ENCODE measurements at regions not wholly inside any gene's neighbourhood (a gene's known extent, or its start where the extent isn't known, plus 50 kb on each side); places are given as distances from the start of the nearest gene placed in this dataset.
"Not testable (repeated sequence)": the region's sequence is repeated elsewhere in the genome, so short reads cannot be mapped to it uniquely, and the experiment has no call there.

GRCh38 chr5:12586406-12586805, 682.2 kb upstream of the CTNND2 start:
- no peak overlapping the region for H3K27ac ChIP-seq
- TF ChIP-seq POLR2A (IDR thresholded peaks at IDR 0.05): no peak
- no peak for TF ChIP-seq EP300 (IDR thresholded peaks at IDR 0.05)
- no peak for TF ChIP-seq POLR2AphosphoS5 (IDR thresholded peaks at IDR 0.05)
- TF ChIP-seq CTCF (IDR thresholded peaks at IDR 0.05): no peak

GRCh38 chr5:12578803-12579202, 674.6 kb upstream of the CTNND2 start:
- DNase-seq (ENCODE audit: low spot score in 2 of 2); H3K4me1 ChIP-seq; H3K9me3 ChIP-seq; H3K36me3 ChIP-seq; H3K27me3 ChIP-seq; H3K4me3 ChIP-seq; H3K27ac ChIP-seq: not testable (repeated sequence)
- WGBS: 85% methylated on average over 13 of the region's 13 CpGs

More at GRCh38 chr5:12586406-12586805, 682.2 kb upstream of the CTNND2 start:
- Histone ChIP-seq H3K36me3 (no peaks in the 10 kb centered on the region), H3K9me3 (no peaks in the 10 kb centered on the region), H3K4me3 (no peak overlapping the region), H3K27me3 (no peaks in the 10 kb centered on the region), H3K4me1 (no peaks in the 10 kb centered on the region)
- DNase-seq (ENCODE audit: low spot score in 2 of 2): no peak

GRCh38 chr5:12576953-12577352, 672.7 kb upstream of the CTNND2 start:
- not testable (repeated sequence) for H3K4me1 ChIP-seq; H3K27me3 ChIP-seq; H3K27ac ChIP-seq; DNase-seq (ENCODE audit: low spot score in 2 of 2); H3K36me3 ChIP-seq; H3K9me3 ChIP-seq; H3K4me3 ChIP-seq
- WGBS: 95% methylated on average over 1 of the region's 1 CpG

- not testable (repeated sequence) for H3K9me3 ChIP-seq; DNase-seq (ENCODE audit: low spot score in 2 of 2); H3K27me3 ChIP-seq; H3K4me1 ChIP-seq; H3K27ac ChIP-seq; H3K4me3 ChIP-seq; H3K36me3 ChIP-seq
- WGBS: 93% methylated on average over 19 of the region's 56 CpGs
Observed at GRCh38 chr5:12574298-12575093, 670.2 kb upstream of the CTNND2 start.

GRCh38 chr5:12573916-12574297, 669.7 kb upstream of the CTNND2 start:
- 97% methylated on average over 16 of the region's 30 CpGs for WGBS
- H3K4me1 ChIP-seq; H3K4me3 ChIP-seq; H3K27me3 ChIP-seq; DNase-seq (ENCODE audit: low spot score in 2 of 2); H3K36me3 ChIP-seq; H3K27ac ChIP-seq; H3K9me3 ChIP-seq: not testable (repeated sequence)

- no peak for DNase-seq (ENCODE audit: low spot score in 2 of 2)
- H3K4me1 ChIP-seq: no peaks in the 10 kb centered on the region
- WGBS: 48% methylated on average over 1 of the region's 1 CpG
- no peak overlapping the region for H3K4me3 ChIP-seq
- H3K27me3 ChIP-seq: no peaks in the 10 kb centered on the region
- no peaks in the 10 kb centered on the region for H3K36me3 ChIP-seq
- H3K27ac ChIP-seq: no peak overlapping the region
- no peak for TF ChIP-seq POLR2AphosphoS5 (IDR thresholded peaks at IDR 0.05)
- TF ChIP-seq POLR2A (IDR thresholded peaks at IDR 0.05): no peak
- TF ChIP-seq CTCF (IDR thresholded peaks at IDR 0.05): no peak
- TF ChIP-seq EP300 (IDR thresholded peaks at IDR 0.05): no peak
- no peaks in the 10 kb centered on the region for H3K9me3 ChIP-seq
Observed at GRCh38 chr5:12570688-12571087, 666.4 kb upstream of the CTNND2 start.

GRCh38 chr5:12566441-12566840, 662.2 kb upstream of the CTNND2 start:
- Histone ChIP-seq H3K36me3 (no peaks in the 10 kb centered on the region), H3K4me3 (no peak overlapping the region), H3K27ac (no peak overlapping the region), H3K9me3 (no peaks in the 10 kb centered on the region), H3K4me1 (no peaks in the 10 kb centered on the region), H3K27me3 (no peaks in the 10 kb centered on the region)
- 86% methylated on average over 1 of the region's 1 CpG for WGBS
- TF ChIP-seq EP300 (IDR thresholded peaks at IDR 0.05) (no peak), POLR2A (IDR thresholded peaks at IDR 0.05) (no peak), POLR2AphosphoS5 (IDR thresholded peaks at IDR 0.05) (no peak)
- no peak for DNase-seq (ENCODE audit: low spot score in 2 of 2)

- no peak for TF ChIP-seq EP300 (IDR thresholded peaks at IDR 0.05)
- no peak for TF ChIP-seq POLR2AphosphoS5 (IDR thresholded peaks at IDR 0.05)
- TF ChIP-seq POLR2A (IDR thresholded peaks at IDR 0.05): no peak
- no peak for TF ChIP-seq CTCF (IDR thresholded peaks at IDR 0.05)
- H3K27ac ChIP-seq: no peak overlapping the region
- H3K4me3 ChIP-seq: no peak overlapping the region
- H3K27me3 ChIP-seq: no peaks in the 10 kb centered on the region
- no peaks in the 10 kb centered on the region for H3K9me3 ChIP-seq
- WGBS: 80% methylated on average over 2 of the region's 2 CpGs
- H3K36me3 ChIP-seq: no peaks in the 10 kb centered on the region
- DNase-seq (ENCODE audit: low spot score in 2 of 2): no peak
- H3K4me1 ChIP-seq: no peaks in the 10 kb centered on the region
Observed at GRCh38 chr5:12557012-12557411, 652.8 kb upstream of the CTNND2 start.
